RCC 7860 (cell line): ENCODE measurements at regions not wholly inside any gene's neighbourhood (a gene's known extent, or its start where the extent isn't known, plus 50 kb on each side); places are given as distances from the start of the nearest gene placed in this dataset.
"Not testable (repeated sequence)": the region's sequence is repeated elsewhere in the genome, so short reads cannot be mapped to it uniquely, and the experiment has no call there.

ENCODE experiments used
- DNase-seq: peaks from one replicate; pipeline ENCODE4 v3.0.0-alpha.2; 2015; ENCODE audit warnings: low spot score
- FAIRE-seq: peaks from 2 replicates; lab custom pipeline; 2012; peaks lifted over from hg19 to GRCh38; lab: Jason Lieb, UNC

GRCh38 chr7:109552017-109552416, 982.3 kb downstream of the DNAJB9 start:
- DNase-seq (no peak), FAIRE-seq (no peak)

DNA sequence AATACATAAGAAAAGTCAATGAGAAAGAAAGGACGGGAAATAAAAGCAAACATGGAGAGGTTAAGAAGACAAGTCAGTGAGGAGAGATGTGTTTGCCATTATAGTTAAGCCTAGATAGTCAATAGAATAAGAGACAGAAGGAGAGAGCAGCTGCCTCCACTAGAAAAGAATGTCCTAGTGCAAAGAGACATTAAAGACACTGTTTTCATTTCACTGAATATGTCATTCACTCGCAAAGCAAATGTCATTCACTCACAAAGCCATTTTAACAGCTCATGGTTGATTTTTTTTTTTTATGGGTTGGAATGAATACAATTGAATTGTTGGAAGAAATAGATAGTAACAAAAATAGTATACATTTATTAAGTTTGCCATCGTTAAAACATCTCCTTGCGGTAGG, 1007.6 kb downstream of the DNAJB9 start:
- FAIRE-seq: no peak
- DNase-seq: no peak

- DNase-seq (no peak), FAIRE-seq (no peak)
Measured at GRCh38 chr7:109579901-109580300, 1010.2 kb downstream of the DNAJB9 start.

GRCh38 chr7:109582211-109582610, 1012.5 kb downstream of the DNAJB9 start:
- DNase-seq (no peak), FAIRE-seq (no peak)

GRCh38 chr7:109596948-109597347, 1027.3 kb downstream of the DNAJB9 start:
- not testable (repeated sequence) for DNase-seq, FAIRE-seq

DNA sequence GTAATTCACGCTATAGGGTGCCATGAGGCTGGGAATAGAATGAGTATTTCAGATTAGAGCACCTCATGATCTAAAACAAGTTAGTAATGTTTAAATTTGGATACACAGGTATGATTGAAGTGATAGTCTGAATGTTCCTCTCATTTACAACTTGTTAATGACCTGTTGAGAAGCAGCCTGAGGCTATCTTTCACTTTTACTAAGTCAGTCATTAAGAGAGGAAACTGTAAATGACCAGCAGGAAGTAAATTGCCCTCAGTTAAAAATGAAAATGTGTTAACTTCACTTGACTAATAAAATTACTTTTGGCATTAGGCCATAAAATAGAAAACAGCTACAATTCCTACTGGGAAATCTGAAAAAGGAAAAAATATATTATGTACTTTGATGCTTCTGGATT, 1042.0 kb downstream of the DNAJB9 start:
- no peak for FAIRE-seq
- no peak for DNase-seq

GRCh38 chr7:109616551-109617069, 1046.9 kb downstream of the DNAJB9 start:
- FAIRE-seq (no peak), DNase-seq (no peak)

DNA sequence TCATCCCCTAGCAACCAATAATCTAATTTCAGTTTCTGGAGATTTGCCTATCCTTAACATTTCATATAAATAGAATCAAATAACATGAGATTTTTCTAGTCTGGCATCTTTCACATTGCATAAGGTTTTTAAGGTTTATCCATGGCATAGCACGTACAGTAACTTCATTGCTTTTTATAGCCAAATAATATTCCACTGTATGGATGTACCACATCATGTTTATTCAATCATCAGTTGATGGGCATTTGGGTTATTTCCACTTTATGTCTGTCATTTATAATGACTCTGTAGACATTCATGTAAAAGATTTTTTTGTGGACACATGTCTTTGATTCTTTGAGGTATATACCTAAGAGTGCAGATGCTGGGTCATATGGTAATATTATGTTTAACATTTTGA, 1052.6 kb downstream of the DNAJB9 start:
- DNase-seq (no peak), FAIRE-seq (no peak)

DNA sequence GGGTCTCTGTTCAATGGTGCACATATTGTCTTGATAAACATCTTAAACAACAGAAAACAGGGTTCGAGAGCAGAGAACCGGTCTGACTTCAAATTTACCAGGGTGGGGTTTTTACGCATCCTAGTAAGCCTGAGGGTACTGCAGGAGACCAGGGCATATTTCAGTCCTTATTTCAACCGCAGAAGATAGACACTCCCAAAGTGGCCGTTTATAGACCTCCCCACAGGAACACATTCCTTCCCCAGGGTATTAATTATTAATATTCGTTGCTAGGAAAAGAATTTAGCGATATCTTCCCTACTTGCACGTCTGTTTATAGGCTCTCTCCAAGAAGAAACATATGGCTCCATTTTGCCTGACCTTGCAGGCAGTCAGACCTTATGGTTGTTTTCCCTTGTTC, 1063.2 kb downstream of the DNAJB9 start:
- not testable (repeated sequence) for FAIRE-seq, DNase-seq

DNA sequence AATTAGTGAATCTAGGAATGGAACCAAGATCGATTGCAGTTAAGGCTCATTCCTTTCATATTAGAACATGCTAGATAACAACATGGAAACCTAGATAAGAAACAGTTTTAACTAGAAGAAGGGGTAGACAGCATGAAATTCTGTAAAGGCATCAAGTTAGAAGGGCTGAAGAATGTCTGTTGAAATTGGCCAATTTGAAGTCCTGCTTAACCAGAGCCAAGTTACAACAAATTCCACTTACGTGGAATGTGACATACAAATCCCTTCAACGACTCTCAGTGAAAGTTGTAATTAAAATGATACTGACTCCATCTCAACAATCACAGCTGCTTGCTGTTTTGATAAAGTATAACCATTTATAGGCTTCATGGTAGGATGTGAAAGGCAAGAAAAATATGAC, 1065.7 kb downstream of the DNAJB9 start:
- FAIRE-seq (no peak), DNase-seq (no peak)

GRCh38 chr7:109637428-109637990, 1067.8 kb downstream of the DNAJB9 start:
- no peak for FAIRE-seq
- DNase-seq: no peak

- no peak for FAIRE-seq
- DNase-seq: no peak
Measured at GRCh38 chr7:109638321-109638720, 1068.6 kb downstream of the DNAJB9 start.

DNA sequence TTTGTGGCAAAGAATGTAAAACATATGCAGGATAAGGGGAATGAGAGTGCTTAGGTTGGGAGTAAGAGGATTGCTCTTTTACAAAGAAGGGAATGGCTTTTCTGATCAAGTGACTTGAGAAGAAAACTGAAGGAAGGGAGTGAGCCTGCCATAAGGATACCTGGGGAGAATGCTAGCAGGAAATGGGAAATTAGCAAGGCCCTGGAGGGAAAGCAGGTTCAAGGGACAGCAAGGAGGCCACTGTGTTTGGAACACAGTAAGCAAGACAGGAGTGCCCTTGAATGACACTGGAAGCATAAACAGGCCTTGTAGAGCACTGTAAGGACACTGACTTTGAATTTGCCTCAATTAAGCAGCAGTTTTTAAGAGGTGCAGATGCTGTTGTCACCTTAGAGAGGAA, 1069.9 kb downstream of the DNAJB9 start:
- DNase-seq: no peak
- no peak for FAIRE-seq

- no peak for DNase-seq
- no peak for FAIRE-seq
Measured at GRCh38 chr7:109641445-109641844, 1071.8 kb downstream of the DNAJB9 start.

GRCh38 chr7:109646124-109646523, 1076.5 kb downstream of the DNAJB9 start:
- DNase-seq (no peak), FAIRE-seq (no peak)

DNA sequence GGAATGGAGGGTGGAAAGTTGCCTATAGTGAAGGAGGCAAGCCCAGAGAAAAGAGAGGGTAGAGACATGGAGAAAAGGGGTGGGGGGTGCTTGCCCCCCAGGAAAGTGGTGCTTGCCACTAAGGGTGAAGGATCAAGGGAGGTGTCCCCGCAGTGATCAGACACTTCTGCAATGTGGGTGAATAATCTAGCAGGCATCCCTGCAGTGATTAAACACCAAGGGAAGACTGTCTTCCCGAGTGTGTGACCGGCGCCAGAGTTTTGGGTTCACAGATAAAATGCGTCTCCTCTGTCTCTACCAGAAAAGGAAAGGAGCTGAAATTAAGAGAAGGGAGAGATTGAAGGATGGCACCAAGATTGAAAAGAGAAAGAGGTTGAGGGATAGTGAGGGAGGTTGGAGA, 1076.9 kb downstream of the DNAJB9 start:
- not testable (repeated sequence) for DNase-seq, FAIRE-seq

- not testable (repeated sequence) for FAIRE-seq, DNase-seq
Measured at GRCh38 chr7:109647263-109647662, 1077.6 kb downstream of the DNAJB9 start.

DNA sequence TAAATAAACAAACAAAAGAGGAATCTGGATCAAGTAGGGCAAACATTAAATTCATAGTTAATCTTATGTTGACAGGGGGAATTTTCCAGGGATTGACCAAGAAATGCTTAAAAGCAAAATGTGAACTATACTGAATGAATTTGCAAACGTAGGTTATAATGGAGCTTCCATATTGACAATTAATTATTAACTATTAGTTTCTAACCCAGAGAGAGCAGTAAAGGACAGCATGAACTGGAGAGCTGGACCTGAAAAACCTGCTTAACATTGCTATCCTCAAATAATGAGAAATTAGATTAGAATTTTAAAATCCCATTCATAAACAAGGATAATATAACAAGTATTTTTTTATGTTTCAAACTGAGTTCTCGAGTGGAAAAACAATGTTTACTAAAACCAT, 1089.6 kb downstream of the DNAJB9 start:
- DNase-seq (no peak), FAIRE-seq (no peak)

- DNase-seq (no peak), FAIRE-seq (no peak)
Measured at GRCh38 chr7:109660401-109660800, 1090.7 kb downstream of the DNAJB9 start.

- DNase-seq (no peak), FAIRE-seq (no peak)
Measured at GRCh38 chr7:109663806-109664205, 1094.1 kb downstream of the DNAJB9 start.

- not testable (repeated sequence) for DNase-seq
Measured at GRCh38 chr7:109687269-109687668, 1117.6 kb downstream of the DNAJB9 start.

GRCh38 chr7:109692613-109693012, 1122.9 kb downstream of the DNAJB9 start:
- not testable (repeated sequence) for FAIRE-seq, DNase-seq

More at GRCh38 chr7:109687269-109687668, 1117.6 kb downstream of the DNAJB9 start:
- FAIRE-seq: not testable (repeated sequence)
